DMS153 treated with DMSO at 0.1 percent for 48 hours (cell line): ENCODE measurements at regions not wholly inside any gene's neighbourhood (a gene's known extent, or its start where the extent isn't known, plus 50 kb on each side); places are given as distances from the start of the nearest gene placed in this dataset.

Source experiments
- DNase-seq: peaks from one replicate; lab custom pipeline; 2025; ENCODE audit not compliant: unreplicated experiment; lab: John Stamatoyannopoulos, UW

- no peak for DNase-seq
Observed at GRCh38 chr2:177031438-177032180, 181.0 kb upstream of the HNRNPA3 start.

- no peak for DNase-seq
Observed at GRCh38 chr2:177036747-177037146, 175.8 kb upstream of the HNRNPA3 start.

GRCh38 chr2:177037569-177037968 lies 175.0 kb upstream of the HNRNPA3 start:
- no peak for DNase-seq

- no peak for DNase-seq
Observed at GRCh38 chr2:177038787-177039484, 173.7 kb upstream of the HNRNPA3 start.

- no peak for DNase-seq
Observed at GRCh38 chr2:177042311-177042710, 170.3 kb upstream of the HNRNPA3 start.

- no peak for DNase-seq
Observed at GRCh38 chr2:177044671-177045070, 167.9 kb upstream of the HNRNPA3 start.

- DNase-seq = no peak
Observed at GRCh38 chr2:177048981-177049380, 163.6 kb upstream of the HNRNPA3 start.

GRCh38 chr2:177051278-177051677 lies 161.3 kb upstream of the HNRNPA3 start:
- no peak for DNase-seq

GRCh38 chr2:177052471-177052870 lies 160.1 kb upstream of the HNRNPA3 start:
- no peak for DNase-seq

GRCh38 chr2:177053038-177053437 lies 159.6 kb upstream of the HNRNPA3 start:
- no peak for DNase-seq

- no peak for DNase-seq
Observed at GRCh38 chr2:177053716-177054115, 158.9 kb upstream of the HNRNPA3 start.

GRCh38 chr2:177056481-177056929 lies 156.1 kb upstream of the HNRNPA3 start:
- no peak for DNase-seq

- no peak for DNase-seq
Observed at GRCh38 chr2:177058747-177059146, 153.8 kb upstream of the HNRNPA3 start.

GRCh38 chr2:177059293-177059692 lies 153.3 kb upstream of the HNRNPA3 start:
- DNase-seq = no peak

- DNase-seq = no peak
Observed at GRCh38 chr2:177063331-177063730, 149.3 kb upstream of the HNRNPA3 start.

GRCh38 chr2:177064422-177064821 lies 148.2 kb upstream of the HNRNPA3 start:
- DNase-seq = no peak

GRCh38 chr2:177068967-177069366 lies 143.6 kb upstream of the HNRNPA3 start:
- no peak for DNase-seq

- DNase-seq = no peak
Observed at GRCh38 chr2:177072090-177072489, 140.5 kb upstream of the HNRNPA3 start.

GRCh38 chr2:177073611-177074010 lies 139.0 kb upstream of the HNRNPA3 start:
- no peak for DNase-seq

GRCh38 chr2:177074099-177074710 lies 138.4 kb upstream of the HNRNPA3 start:
- DNase-seq = no peak

- DNase-seq = no peak
Observed at GRCh38 chr2:177075254-177075653, 137.3 kb upstream of the HNRNPA3 start.

GRCh38 chr2:177076636-177077179 lies 135.9 kb upstream of the HNRNPA3 start:
- no peak for DNase-seq
